ENCODE measurements at regions not wholly inside any gene's neighbourhood (a gene's known extent, or its start where the extent isn't known, plus 50 kb on each side); places are given as distances from the start of the nearest gene placed in this dataset.

GRCh38 chr3:99467420-99467819 is 171.0 kb upstream of the COL8A1 start:
- Histone ChIP-seq H3K27me3 (ENCODE audit: control insufficient read depth in 1 of 2, insufficient read depth in 2 of 2, low read length in 2 of 2) (no peaks in the 10 kb centered on the region), H3K9me3 (ENCODE audit: control insufficient read depth in 1 of 2, insufficient read depth in 1 of 2, low read length in 2 of 2) (no peaks in the 10 kb centered on the region), H3K36me3 (ENCODE audit: insufficient read depth, low read length) (no peaks in the 10 kb centered on the region), H3K4me3 (ENCODE audit: low read length) (no peak overlapping the region), H3K27ac (ENCODE audit: low read depth in 1 of 2, low read length in 2 of 2) (no peak overlapping the region), H3K4me1 (ENCODE audit: insufficient read depth, low read length) (no peaks in the 10 kb centered on the region)
- TF ChIP-seq, protein P1, sequence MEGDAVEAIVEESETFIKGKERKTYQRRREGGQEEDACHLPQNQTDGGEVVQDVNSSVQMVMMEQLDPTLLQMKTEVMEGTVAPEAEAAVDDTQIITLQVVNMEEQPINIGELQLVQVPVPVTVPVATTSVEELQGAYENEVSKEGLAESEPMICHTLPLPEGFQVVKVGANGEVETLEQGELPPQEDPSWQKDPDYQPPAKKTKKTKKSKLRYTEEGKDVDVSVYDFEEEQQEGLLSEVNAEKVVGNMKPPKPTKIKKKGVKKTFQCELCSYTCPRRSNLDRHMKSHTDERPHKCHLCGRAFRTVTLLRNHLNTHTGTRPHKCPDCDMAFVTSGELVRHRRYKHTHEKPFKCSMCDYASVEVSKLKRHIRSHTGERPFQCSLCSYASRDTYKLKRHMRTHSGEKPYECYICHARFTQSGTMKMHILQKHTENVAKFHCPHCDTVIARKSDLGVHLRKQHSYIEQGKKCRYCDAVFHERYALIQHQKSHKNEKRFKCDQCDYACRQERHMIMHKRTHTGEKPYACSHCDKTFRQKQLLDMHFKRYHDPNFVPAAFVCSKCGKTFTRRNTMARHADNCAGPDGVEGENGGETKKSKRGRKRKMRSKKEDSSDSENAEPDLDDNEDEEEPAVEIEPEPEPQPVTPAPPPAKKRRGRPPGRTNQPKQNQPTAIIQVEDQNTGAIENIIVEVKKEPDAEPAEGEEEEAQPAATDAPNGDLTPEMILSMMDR (IDR thresholded peaks at IDR 0.05), result no peak
- ChIA-PET POLR2A (no interaction called here), CTCF (no interaction called here)
- no peak for DNase-seq
- Mint-ChIP-seq H3K4me1 (ENCODE audit: low read depth) (no peaks in the 10 kb centered on the region), H3K36me3 (ENCODE audit: low read depth) (no peaks in the 10 kb centered on the region), H3K9me3 (no peaks in the 10 kb centered on the region), H3K27ac (no peak overlapping the region), H3K4me3 (no peak overlapping the region), H3K27me3 (no peaks in the 10 kb centered on the region)
- intact Hi-C loops (cut with DNase I, micrococcal nuclease), result no loop called here
- ATAC-seq (ENCODE audit: poor library complexity), result no peak

DNA sequence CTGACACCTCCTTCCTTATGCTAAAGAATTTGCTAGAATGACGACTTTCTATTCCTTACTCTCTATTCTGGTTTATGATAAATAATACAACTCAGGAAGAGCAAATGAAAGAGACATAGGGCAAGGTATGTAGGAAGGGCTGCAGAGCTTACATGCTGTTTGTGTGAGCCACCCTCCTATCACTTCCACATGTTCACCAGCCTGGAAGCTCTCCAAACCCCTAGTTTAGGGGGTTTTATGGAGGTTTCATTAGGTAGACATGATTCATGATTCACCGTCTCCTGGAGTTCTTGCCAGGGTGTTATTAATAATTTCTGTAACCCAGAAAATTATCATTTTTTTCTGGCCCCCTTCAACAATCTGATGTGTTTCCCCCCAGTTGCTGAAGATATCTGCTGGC is 172.1 kb upstream of the COL8A1 start:
- ATAC-seq (ENCODE audit: poor library complexity) (no peak), DNase-seq (no peak)
- Mint-ChIP-seq H3K4me3 (no peak overlapping the region), H3K36me3 (ENCODE audit: low read depth) (no peaks in the 10 kb centered on the region), H3K4me1 (ENCODE audit: low read depth) (no peaks in the 10 kb centered on the region), H3K27ac (no peak overlapping the region), H3K27me3 (no peaks in the 10 kb centered on the region), H3K9me3 (no peaks in the 10 kb centered on the region)
- no peaks in the 10 kb centered on the region for H3K36me3 ChIP-seq (ENCODE audit: insufficient read depth, low read length)
- H3K4me3 ChIP-seq (ENCODE audit: low read length), result no peak overlapping the region
- ChIA-PET CTCF (no interaction called here), POLR2A (no interaction called here)
- TF ChIP-seq, protein P1 (IDR thresholded peaks at IDR 0.05), result no peak
- intact Hi-C loops (cut with DNase I, micrococcal nuclease), result no loop called here
- H3K27me3 ChIP-seq (ENCODE audit: control insufficient read depth in 1 of 2, insufficient read depth in 2 of 2, low read length in 2 of 2), result no peaks in the 10 kb centered on the region
- H3K4me1 ChIP-seq (ENCODE audit: insufficient read depth, low read length), result no peaks in the 10 kb centered on the region
- H3K9me3 ChIP-seq (ENCODE audit: control insufficient read depth in 1 of 2, insufficient read depth in 1 of 2, low read length in 2 of 2), result no peaks in the 10 kb centered on the region
- H3K27ac ChIP-seq (ENCODE audit: low read depth in 1 of 2, low read length in 2 of 2), result no peak overlapping the region

DNA sequence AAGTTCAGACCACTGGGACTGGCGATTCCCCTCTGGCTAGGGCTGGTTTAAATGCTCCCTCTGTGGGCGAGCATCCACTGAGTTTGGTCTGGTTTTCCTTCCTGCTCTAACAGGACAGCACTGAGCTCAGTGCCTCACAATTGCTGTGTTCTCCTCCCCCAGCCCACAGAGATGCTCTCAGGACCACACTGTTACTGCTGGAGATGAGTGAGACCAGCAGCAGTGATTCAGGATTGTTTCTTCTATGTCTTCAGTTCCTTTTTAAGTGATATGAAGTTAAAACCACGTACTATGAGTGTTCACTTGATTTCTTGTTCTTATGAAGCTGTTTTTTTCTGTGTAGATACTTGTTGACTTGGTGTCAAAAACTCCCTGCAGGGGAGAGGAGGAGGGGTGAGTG is 180.4 kb upstream of the COL8A1 start:
- TF ChIP-seq, protein P1 (IDR thresholded peaks at IDR 0.05), result no peak
- no peaks in the 10 kb centered on the region for H3K27me3 ChIP-seq (ENCODE audit: control insufficient read depth in 1 of 2, insufficient read depth in 2 of 2, low read length in 2 of 2)
- H3K36me3 ChIP-seq (ENCODE audit: insufficient read depth, low read length), result no peaks in the 10 kb centered on the region
- no peaks in the 10 kb centered on the region for H3K4me1 ChIP-seq (ENCODE audit: insufficient read depth, low read length)
- no peak overlapping the region for H3K27ac ChIP-seq (ENCODE audit: low read depth in 1 of 2, low read length in 2 of 2)
- no peaks in the 10 kb centered on the region for H3K9me3 ChIP-seq (ENCODE audit: control insufficient read depth in 1 of 2, insufficient read depth in 1 of 2, low read length in 2 of 2)
- ATAC-seq (ENCODE audit: poor library complexity), result no peak
- ChIA-PET CTCF (no interaction called here), POLR2A (no interaction called here)
- no peak for DNase-seq
- no peaks in the 10 kb centered on the region for H3K36me3 Mint-ChIP-seq (ENCODE audit: low read depth)
- no peak overlapping the region for H3K4me3 Mint-ChIP-seq
- intact Hi-C loops (cut with DNase I, micrococcal nuclease), result no loop called here
- no peaks in the 10 kb centered on the region for H3K4me1 Mint-ChIP-seq (ENCODE audit: low read depth)
- H3K27ac Mint-ChIP-seq, result no peak overlapping the region
- H3K9me3 Mint-ChIP-seq, result peaks cover 3% of the 10 kb centered on the region
- no peak overlapping the region for H3K4me3 ChIP-seq (ENCODE audit: low read length)
- no peaks in the 10 kb centered on the region for H3K27me3 Mint-ChIP-seq

All from CD4-positive, alpha-beta T cell (primary cell).